Sigmoid colon (tissue), 6 donors: ENCODE measurements at regions not wholly inside any gene's neighbourhood (a gene's known extent, or its start where the extent isn't known, plus 50 kb on each side); places are given as distances from the start of the nearest gene placed in this dataset.

Experiments used
- DNase-seq: peaks from one replicate; pipeline ENCODE4 v3.0.0-alpha.2; 2019
- H3K27ac ChIP-seq, 4 donors: fragments of 200-600 bp; sonication (generic); one replicate each; pipeline ENCODE4 v1.5.1; 2016 to 2019; ENCODE audit warnings: mild to moderate bottlenecking in 1 of 4
- H3K27me3 ChIP-seq, 3 donors: fragments of 200-600 bp; sonication (generic); one replicate each; pipeline ENCODE4 v1.5.1; 2019; ENCODE audit warnings: mild to moderate bottlenecking in 1 of 3
- H3K36me3 ChIP-seq, 4 donors: fragments of 200-600 bp; sonication (generic); one replicate each; pipeline ENCODE4 v1.5.1; 2016 to 2019
- H3K4me1 ChIP-seq, 4 donors: fragments of 200-600 bp; sonication (generic); one replicate each; pipeline ENCODE4 v1.5.1; 2017 to 2019
- H3K4me3 ChIP-seq, 4 donors: fragments of 200-600 bp; sonication (generic); one replicate each; pipeline ENCODE4 v1.5.1; 2017 to 2019; ENCODE audit warnings: mild to moderate bottlenecking in 2 of 4, moderate library complexity in 1 of 4
- H3K9me3 ChIP-seq, 4 donors: fragments of 200-600 bp in 3 of 4; sonication (generic) in 3 of 4; one replicate each; pipeline versions ENCODE4 v1.5.1 to v1.6.1; 2013 to 2019
- EP300 ChIP-seq, 4 donors: sonication (generic); formaldehyde crosslinking; IDR thresholded peaks; one replicate each; pipeline ENCODE4 v1.6.1; 2017; ENCODE audit warnings: antibody characterized with exemption in 4 of 4
- POLR2A ChIP-seq, 2 donors: fragments of 450-650 bp; IDR thresholded peaks; one replicate each; pipeline ENCODE4 v1.6.1; 2016; ENCODE audit warnings: antibody characterized with exemption in 2 of 2, mild to moderate bottlenecking in 2 of 2, moderate library complexity in 2 of 2
- POLR2AphosphoS5 ChIP-seq, 4 donors: sonication (generic); formaldehyde crosslinking; IDR thresholded peaks; one replicate each; pipeline ENCODE4 v1.6.1; 2017; ENCODE audit warnings: antibody characterized with exemption in 4 of 4
- WGBS, 2 donors: extraction: QIAGEN DNeasy Blood & Tissue Kit; methylation state at CpG; one replicate each; pipeline ENCODE4 v1.1.7; 2013; 5-methylcytosine and 5-hydroxymethylcytosine counted together
- intact Hi-C: fragments of 100-400 bp; cut with DNase I; formaldehyde crosslinking; loops from one replicate; pipeline ENCODE4 v1.15.1; 2023
- TF ChIP-seq, protein P1 (sequence below), 4 experiments: fragments of 450-650 bp in 3 of 4; fragments of 200-600 bp in 1 of 4; IDR thresholded peaks; one replicate each; pipeline ENCODE4 v1.5.1; 2016 to 2019; ENCODE audit warnings: antibody characterized with exemption in 4 of 4, mild to moderate bottlenecking in 3 of 4, moderate library complexity in 2 of 4
- donor health status: healthy with polysubstance abuse.
- donor health status: healthy.

GRCh38 chr21:41074396-41075184 is 93.4 kb upstream of the BACE2 start:
- intact Hi-C loops: no loop called here
- H3K9me3 ChIP-seq: no peaks in the 10 kb centered on the region
- no peak for DNase-seq
- 80 to 86% methylated on average over 11 of the region's 11 CpGs for WGBS, 2 donors
- H3K4me3 ChIP-seq: no peak overlapping the region
- H3K36me3 ChIP-seq: no peaks in the 10 kb centered on the region
- no peak overlapping the region for H3K27ac ChIP-seq
- no peaks in the 10 kb centered on the region for H3K4me1 ChIP-seq
- TF ChIP-seq, protein P1, sequence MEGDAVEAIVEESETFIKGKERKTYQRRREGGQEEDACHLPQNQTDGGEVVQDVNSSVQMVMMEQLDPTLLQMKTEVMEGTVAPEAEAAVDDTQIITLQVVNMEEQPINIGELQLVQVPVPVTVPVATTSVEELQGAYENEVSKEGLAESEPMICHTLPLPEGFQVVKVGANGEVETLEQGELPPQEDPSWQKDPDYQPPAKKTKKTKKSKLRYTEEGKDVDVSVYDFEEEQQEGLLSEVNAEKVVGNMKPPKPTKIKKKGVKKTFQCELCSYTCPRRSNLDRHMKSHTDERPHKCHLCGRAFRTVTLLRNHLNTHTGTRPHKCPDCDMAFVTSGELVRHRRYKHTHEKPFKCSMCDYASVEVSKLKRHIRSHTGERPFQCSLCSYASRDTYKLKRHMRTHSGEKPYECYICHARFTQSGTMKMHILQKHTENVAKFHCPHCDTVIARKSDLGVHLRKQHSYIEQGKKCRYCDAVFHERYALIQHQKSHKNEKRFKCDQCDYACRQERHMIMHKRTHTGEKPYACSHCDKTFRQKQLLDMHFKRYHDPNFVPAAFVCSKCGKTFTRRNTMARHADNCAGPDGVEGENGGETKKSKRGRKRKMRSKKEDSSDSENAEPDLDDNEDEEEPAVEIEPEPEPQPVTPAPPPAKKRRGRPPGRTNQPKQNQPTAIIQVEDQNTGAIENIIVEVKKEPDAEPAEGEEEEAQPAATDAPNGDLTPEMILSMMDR (IDR thresholded peaks at IDR 0.05): no peak
- TF ChIP-seq POLR2AphosphoS5 (IDR thresholded peaks at IDR 0.05): no peak
- no peak for TF ChIP-seq POLR2A (IDR thresholded peaks at IDR 0.05)
- no peak for TF ChIP-seq EP300 (IDR thresholded peaks at IDR 0.05)
- H3K27me3 ChIP-seq: peaks cover 0 to 2% (median 0%) of the 10 kb centered on the region in 3 donors

DNA sequence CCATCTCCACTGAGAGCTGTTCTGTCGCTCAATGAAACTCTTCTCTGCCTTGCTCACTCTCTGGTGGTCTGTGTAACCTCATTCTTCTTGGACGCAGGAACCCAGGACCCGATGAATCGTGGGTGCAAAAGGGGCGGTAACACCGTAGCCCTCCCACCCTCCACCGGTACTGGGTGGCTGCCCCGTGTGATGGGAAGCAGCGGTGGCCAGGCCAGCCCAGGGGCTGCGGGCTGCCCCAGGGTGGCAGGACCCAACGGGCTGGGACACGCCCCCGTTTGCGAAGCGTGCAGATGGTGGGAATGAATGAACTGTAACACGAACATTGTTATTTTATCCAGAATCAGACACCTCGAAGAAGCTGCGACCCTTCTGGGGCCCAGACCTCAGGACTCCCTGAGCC is 92.3 kb upstream of the BACE2 start:
- H3K4me1 ChIP-seq: no peaks in the 10 kb centered on the region
- no peak overlapping the region for H3K27ac ChIP-seq
- 91 to 94% methylated on average over 18 of the region's 18 CpGs for WGBS, 2 donors
- TF ChIP-seq EP300 (IDR thresholded peaks at IDR 0.05) (no peak), POLR2A (IDR thresholded peaks at IDR 0.05) (no peak), POLR2AphosphoS5 (IDR thresholded peaks at IDR 0.05) (no peak)
- TF ChIP-seq, protein P1 (IDR thresholded peaks at IDR 0.05): no peak
- intact Hi-C loops: no loop called here
- H3K9me3 ChIP-seq: no peaks in the 10 kb centered on the region
- no peaks in the 10 kb centered on the region for H3K27me3 ChIP-seq
- H3K4me3 ChIP-seq: no peak overlapping the region
- DNase-seq: no peak
- H3K36me3 ChIP-seq: no peaks in the 10 kb centered on the region

- WGBS, 2 donors: 90 to 93% methylated on average over 16 of the region's 16 CpGs
- intact Hi-C loops: no loop called here
- TF ChIP-seq EP300 (IDR thresholded peaks at IDR 0.05): no peak
- TF ChIP-seq, protein P1 (IDR thresholded peaks at IDR 0.05): no peak
- no peak for TF ChIP-seq POLR2A (IDR thresholded peaks at IDR 0.05)
- TF ChIP-seq POLR2AphosphoS5 (IDR thresholded peaks at IDR 0.05): no peak
- H3K27me3 ChIP-seq: no peaks in the 10 kb centered on the region
- no peak overlapping the region for H3K27ac ChIP-seq
- no peaks in the 10 kb centered on the region for H3K4me1 ChIP-seq
- no peak overlapping the region for H3K4me3 ChIP-seq
- DNase-seq: no peak
- H3K36me3 ChIP-seq: no peaks in the 10 kb centered on the region
- H3K9me3 ChIP-seq: no peaks in the 10 kb centered on the region
Observed at GRCh38 chr21:41076064-41076463, 91.9 kb upstream of the BACE2 start.

- no peaks in the 10 kb centered on the region for H3K36me3 ChIP-seq
- TF ChIP-seq POLR2AphosphoS5 (IDR thresholded peaks at IDR 0.05) (no peak), POLR2A (IDR thresholded peaks at IDR 0.05) (no peak), EP300 (IDR thresholded peaks at IDR 0.05) (no peak)
- TF ChIP-seq, protein P1 (IDR thresholded peaks at IDR 0.05): no peak
- H3K4me3 ChIP-seq: no peak overlapping the region
- no peaks in the 10 kb centered on the region for H3K4me1 ChIP-seq
- no peaks in the 10 kb centered on the region for H3K9me3 ChIP-seq
- 68 to 86% methylated on average over 1 of the region's 1 CpG for WGBS, 2 donors
- H3K27ac ChIP-seq: no peak overlapping the region
- intact Hi-C loops: no loop called here
- no peak for DNase-seq
- H3K27me3 ChIP-seq: no peaks in the 10 kb centered on the region
Observed at GRCh38 chr21:41079159-41079558, 88.8 kb upstream of the BACE2 start.
